C4-2B (cell line): ENCODE measurements at regions not wholly inside any gene's neighbourhood (a gene's known extent, or its start where the extent isn't known, plus 50 kb on each side); places are given as distances from the start of the nearest gene placed in this dataset.

Experiments used
- ZFX ChIP-seq: fragments of 450-650 bp; IDR thresholded peaks from 2 replicates; pipeline ENCODE4 v1.6.1; 2017
- TF ChIP-seq, protein P1 (sequence below): fragments of 450-650 bp; conservative IDR thresholded peaks from 2 replicates; pipeline ENCODE4 v1.5.1; 2017; ENCODE audit warnings: mild to moderate bottlenecking

DNA sequence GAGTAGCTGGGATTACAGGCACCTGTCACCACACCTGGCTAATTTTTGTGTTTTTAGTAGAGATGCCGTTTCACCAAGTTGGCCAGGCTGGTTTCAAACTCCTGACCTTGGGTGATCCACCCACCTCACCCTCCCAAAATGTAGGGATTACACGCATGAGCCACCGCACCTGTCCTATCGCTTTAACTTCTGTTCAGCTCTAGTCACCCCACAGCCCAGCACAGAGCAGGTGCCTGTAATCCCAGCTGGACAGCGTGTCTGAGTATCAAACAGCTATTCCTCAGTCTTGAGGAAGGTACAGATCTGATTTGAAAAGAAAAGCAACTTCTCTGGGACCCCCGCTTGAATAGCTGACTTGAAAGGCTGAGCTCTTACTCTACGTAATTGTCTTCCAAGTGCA lies 149.1 kb downstream of the CTTN start:
- TF ChIP-seq, protein P1, sequence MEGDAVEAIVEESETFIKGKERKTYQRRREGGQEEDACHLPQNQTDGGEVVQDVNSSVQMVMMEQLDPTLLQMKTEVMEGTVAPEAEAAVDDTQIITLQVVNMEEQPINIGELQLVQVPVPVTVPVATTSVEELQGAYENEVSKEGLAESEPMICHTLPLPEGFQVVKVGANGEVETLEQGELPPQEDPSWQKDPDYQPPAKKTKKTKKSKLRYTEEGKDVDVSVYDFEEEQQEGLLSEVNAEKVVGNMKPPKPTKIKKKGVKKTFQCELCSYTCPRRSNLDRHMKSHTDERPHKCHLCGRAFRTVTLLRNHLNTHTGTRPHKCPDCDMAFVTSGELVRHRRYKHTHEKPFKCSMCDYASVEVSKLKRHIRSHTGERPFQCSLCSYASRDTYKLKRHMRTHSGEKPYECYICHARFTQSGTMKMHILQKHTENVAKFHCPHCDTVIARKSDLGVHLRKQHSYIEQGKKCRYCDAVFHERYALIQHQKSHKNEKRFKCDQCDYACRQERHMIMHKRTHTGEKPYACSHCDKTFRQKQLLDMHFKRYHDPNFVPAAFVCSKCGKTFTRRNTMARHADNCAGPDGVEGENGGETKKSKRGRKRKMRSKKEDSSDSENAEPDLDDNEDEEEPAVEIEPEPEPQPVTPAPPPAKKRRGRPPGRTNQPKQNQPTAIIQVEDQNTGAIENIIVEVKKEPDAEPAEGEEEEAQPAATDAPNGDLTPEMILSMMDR, result no peak
- no peak for TF ChIP-seq ZFX
